Neural crest cell (in vitro differentiated cells): ENCODE measurements at regions not wholly inside any gene's neighbourhood (a gene's known extent, or its start where the extent isn't known, plus 50 kb on each side); places are given as distances from the start of the nearest gene placed in this dataset.

Experiments used
- DNase-seq: peaks from one replicate; pipeline ENCODE4 v3.0.0; 2021; ENCODE audit warnings: low read depth, mixed read lengths, low spot score
- H3K27ac Mint-ChIP-seq: one replicate; pipeline ENCODE4 v1.8.0; 2021; ENCODE audit warnings: mild to moderate bottlenecking, mixed read lengths; ENCODE audit not compliant: unreplicated experiment
- H3K27me3 Mint-ChIP-seq: 2 replicates; pipeline ENCODE4 v1.8.0; 2021; ENCODE audit warnings: low read depth, mild to moderate bottlenecking, mixed read lengths
- H3K36me3 Mint-ChIP-seq: 2 replicates; pipeline ENCODE4 v1.8.0; 2021; ENCODE audit warnings: low read depth, mild to moderate bottlenecking, mixed read lengths
- H3K4me1 Mint-ChIP-seq: 2 replicates; pipeline ENCODE4 v1.8.0; 2021; ENCODE audit warnings: mixed read lengths
- H3K4me3 Mint-ChIP-seq: one replicate; pipeline ENCODE4 v1.8.0; 2021; ENCODE audit warnings: mild to moderate bottlenecking, mixed read lengths
- H3K9me3 Mint-ChIP-seq: 2 replicates; pipeline ENCODE4 v1.8.0; 2021; ENCODE audit warnings: mixed read lengths
- CTCF ChIP-seq: fragments of 200-600 bp; sonication (generic); conservative IDR thresholded peaks from 2 replicates; pipeline ENCODE4 v1.5.0; 2021; ENCODE audit warnings: antibody characterized with exemption, mild to moderate bottlenecking

- Mint-ChIP-seq H3K4me3 (no peak overlapping the region), H3K9me3 (peaks cover 12% of the 10 kb centered on the region), H3K4me1 (peaks cover 6% of the 10 kb centered on the region), H3K27ac (no peak overlapping the region), H3K36me3 (peaks cover 4% of the 10 kb centered on the region), H3K27me3 (no peaks in the 10 kb centered on the region)
- TF ChIP-seq CTCF, result no peak
- no peak for DNase-seq
Measured at GRCh38 chr12:19646599-19646998, 207.3 kb downstream of the AEBP2 start.

- H3K4me1 Mint-ChIP-seq, result peaks cover 6% of the 10 kb centered on the region
- no peak overlapping the region for H3K4me3 Mint-ChIP-seq
- H3K27me3 Mint-ChIP-seq, result no peaks in the 10 kb centered on the region
- no peak overlapping the region for H3K27ac Mint-ChIP-seq
- H3K36me3 Mint-ChIP-seq, result peaks cover 4% of the 10 kb centered on the region
- peaks cover 12% of the 10 kb centered on the region for H3K9me3 Mint-ChIP-seq
- no peak for DNase-seq
- no peak for TF ChIP-seq CTCF
Measured at GRCh38 chr12:19647806-19648556, 208.7 kb downstream of the AEBP2 start.

- DNase-seq, result no peak
- Mint-ChIP-seq H3K4me3 (no peak overlapping the region), H3K27me3 (no peaks in the 10 kb centered on the region), H3K27ac (no peak overlapping the region), H3K36me3 (peaks cover 4% of the 10 kb centered on the region), H3K4me1 (peaks cover 3% of the 10 kb centered on the region), H3K9me3 (peaks cover 12% of the 10 kb centered on the region)
- no peak for TF ChIP-seq CTCF
Measured at GRCh38 chr12:19648591-19648990, 209.3 kb downstream of the AEBP2 start.

GRCh38 chr12:19652386-19652785 is 213.1 kb downstream of the AEBP2 start:
- no peak for DNase-seq
- Mint-ChIP-seq H3K9me3 (peaks cover 8% of the 10 kb centered on the region), H3K36me3 (no peaks in the 10 kb centered on the region), H3K27me3 (no peaks in the 10 kb centered on the region), H3K4me3 (no peak overlapping the region), H3K4me1 (no peaks in the 10 kb centered on the region), H3K27ac (no peak overlapping the region)
- TF ChIP-seq CTCF, result no peak

- Mint-ChIP-seq H3K4me3 (no peak overlapping the region), H3K4me1 (no peaks in the 10 kb centered on the region), H3K27me3 (no peaks in the 10 kb centered on the region), H3K36me3 (no peaks in the 10 kb centered on the region), H3K27ac (no peak overlapping the region), H3K9me3 (peaks cover 2% of the 10 kb centered on the region)
- TF ChIP-seq CTCF, result no peak
- no peak for DNase-seq
Measured at GRCh38 chr12:19654650-19655376, 215.5 kb downstream of the AEBP2 start.
